H1 (cell line): ENCODE measurements at regions not wholly inside any gene's neighbourhood (a gene's known extent, or its start where the extent isn't known, plus 50 kb on each side); places are given as distances from the start of the nearest gene placed in this dataset.

Source experiments
- CTCF ChIA-PET: fragments of 300-600 bp; sonication (Branson Sonifier 250); formaldehyde crosslinking; loops from one replicate; lab custom pipeline; 2021; ENCODE audit not compliant: partially characterized antibody; lab: Charles Lee
- POLR2A ChIA-PET: fragments of 300-600 bp; sonication (Branson Sonifier 250); formaldehyde crosslinking; loops from one replicate; lab custom pipeline; 2021; ENCODE audit warnings: inconsistent platforms; ENCODE audit not compliant: partially characterized antibody; lab: Charles Lee
- DNase-seq, 2 experiments: peaks; one replicate each; pipeline versions ENCODE4 v3.0.0 to v3.0.0-alpha.2; 2010 to 2022; ENCODE audit warnings: low spot score in 2 of 2, low read depth in 1 of 2, mixed read lengths in 1 of 2
- FAIRE-seq: peaks from 2 replicates; lab custom pipeline; 2011; peaks lifted over from hg19 to GRCh38; lab: Jason Lieb, UNC
- H2AFZ ChIP-seq: 2 replicates; pipeline ENCODE4 v1.8.1; 2012; ENCODE audit warnings: low read length, inconsistent platforms
- H2AK5ac ChIP-seq: 2 replicates; pipeline ENCODE4 v1.6.1; 2013; ENCODE audit warnings: low read depth, low read length
- H2BK120ac ChIP-seq: replicated peaks from 2 replicates; pipeline ENCODE3; 2013; ENCODE audit warnings: low read depth, low read length, inconsistent platforms
- H2BK12ac ChIP-seq: 2 replicates; pipeline ENCODE4 v1.6.1; 2013; ENCODE audit warnings: low read depth, low read length
- H2BK15ac ChIP-seq: 2 replicates; pipeline ENCODE4 v1.6.1; 2013; ENCODE audit warnings: low read length
- H2BK20ac ChIP-seq: 2 replicates; pipeline ENCODE4 v1.6.1; 2013; ENCODE audit warnings: low read length
- H2BK5ac ChIP-seq: 2 replicates; pipeline ENCODE4 v1.6.1; 2013; ENCODE audit warnings: low read depth, low read length
- H3K14ac ChIP-seq: 2 replicates; pipeline ENCODE4 v1.6.1; 2013; ENCODE audit warnings: inconsistent platforms; ENCODE audit not compliant: insufficient read length
- H3K18ac ChIP-seq: 2 replicates; pipeline ENCODE4 v1.6.1; 2013; ENCODE audit warnings: low read length; ENCODE audit errors: extremely low read depth
- H3K23ac ChIP-seq: 2 replicates; pipeline ENCODE4 v1.6.1; 2013; ENCODE audit warnings: inconsistent platforms; ENCODE audit not compliant: insufficient read length
- H3K23me2 ChIP-seq: 2 replicates; pipeline ENCODE4 v1.6.1; 2013; ENCODE audit warnings: low read depth, low read length
- H3K27ac ChIP-seq: 2 replicates; pipeline ENCODE4 v1.6.1; 2011; ENCODE audit warnings: low read depth, low read length, inconsistent platforms
- H3K27me3 ChIP-seq, 4 experiments: replicated peaks in 1 of 4; 1 replicate in 1 of 4; 2 replicates in 3 of 4; pipeline versions ENCODE4 v1.6.1 to v1.8.1; 2011 to 2013; ENCODE audit warnings: low read length in 3 of 4, mild to moderate bottlenecking in 3 of 4, inconsistent platforms in 2 of 4, mixed read lengths in 2 of 4, moderate library complexity in 1 of 4; ENCODE audit not compliant: control insufficient read depth in 3 of 4, insufficient read depth in 3 of 4; ENCODE audit errors: extremely low read depth in 1 of 4
- H3K36me3 ChIP-seq, 4 experiments: 2 replicates each; pipeline versions ENCODE4 v1.6.1 to v1.8.1; 2011 to 2013; ENCODE audit warnings: mild to moderate bottlenecking in 4 of 4, low read length in 3 of 4, moderate library complexity in 2 of 4, control low read depth in 1 of 4, inconsistent platforms in 1 of 4; ENCODE audit not compliant: insufficient read depth in 4 of 4, control insufficient read depth in 2 of 4
- H3K4ac ChIP-seq: replicated peaks from 2 replicates; pipeline ENCODE3; 2013; ENCODE audit warnings: low read length, low read depth, mixed read lengths, inconsistent platforms; ENCODE audit not compliant: insufficient read length
- H3K4me1 ChIP-seq, 4 experiments: replicated peaks in 1 of 4; 1 replicate in 1 of 4; 2 replicates in 3 of 4; pipeline versions ENCODE4 v1.6.1 to v1.8.1; 2011 to 2013; ENCODE audit warnings: low read length in 3 of 4, inconsistent platforms in 2 of 4, mixed read lengths in 1 of 4; ENCODE audit not compliant: insufficient read depth in 4 of 4, control insufficient read depth in 3 of 4
- H3K4me2 ChIP-seq, 2 experiments: 2 replicates each; pipeline versions ENCODE4 v1.6.1 to v1.8.1; 2011 to 2013; ENCODE audit warnings: low read depth in 2 of 2, low read length in 2 of 2, control low read depth in 1 of 2, inconsistent platforms in 1 of 2, mild to moderate bottlenecking in 1 of 2; ENCODE audit not compliant: insufficient read depth in 1 of 2
- H3K4me3 ChIP-seq, 4 experiments: fragments of 200-600, 300-600 bp in 1 of 4; sonication (generic), shearing (Covaris generic), sonication (Bioruptor Twin) in 1 of 4; 2 replicates each; pipeline versions ENCODE4 v1.5.1 to v1.8.1; 2011 to 2016; ENCODE audit warnings: low read length in 4 of 4, low read depth in 3 of 4, control low read depth in 2 of 4, inconsistent platforms in 2 of 4, mild to moderate bottlenecking in 2 of 4, mixed read lengths in 1 of 4, moderate library complexity in 1 of 4; ENCODE audit not compliant: insufficient read depth in 2 of 4; ENCODE audit errors: extremely low read depth in 1 of 4
- H3K56ac ChIP-seq: replicated peaks from 2 replicates; pipeline ENCODE3; 2013; ENCODE audit warnings: low read depth, mild to moderate bottlenecking, mixed read lengths, low read length, inconsistent platforms; ENCODE audit not compliant: insufficient read length
- H3K79me1 ChIP-seq: 2 replicates; pipeline ENCODE4 v1.6.1; 2013; ENCODE audit warnings: low read depth, low read length, control low read depth
- H3K79me2 ChIP-seq, 2 experiments: 2 replicates each; pipeline versions ENCODE4 v1.6.1 to v1.8.1; 2012 to 2013; ENCODE audit warnings: low read length in 2 of 2, mild to moderate bottlenecking in 2 of 2, inconsistent platforms in 1 of 2; ENCODE audit not compliant: insufficient read depth in 2 of 2, control insufficient read depth in 1 of 2
- H3K9ac ChIP-seq, 4 experiments: replicated peaks in 1 of 4; 1 replicate in 1 of 4; 2 replicates in 3 of 4; pipeline versions ENCODE4 v1.6.1 to v1.8.1; 2011 to 2013; ENCODE audit warnings: low read depth in 3 of 4, low read length in 3 of 4, control low read depth in 2 of 4, mild to moderate bottlenecking in 2 of 4, moderate library complexity in 2 of 4, inconsistent platforms in 1 of 4; ENCODE audit errors: extremely low read depth in 1 of 4
- H3K9me3 ChIP-seq, 2 experiments: 2 replicates each; pipeline versions ENCODE4 v1.6.1 to v1.8.1; 2012 to 2013; ENCODE audit warnings: mild to moderate bottlenecking in 2 of 2, moderate library complexity in 2 of 2, control low read depth in 1 of 2, inconsistent platforms in 1 of 2, low read depth in 1 of 2, low read length in 1 of 2, mixed read lengths in 1 of 2; ENCODE audit not compliant: insufficient read depth in 2 of 2
- H4K20me1 ChIP-seq, 2 experiments: replicated peaks in 1 of 2; 2 replicates each; pipeline versions ENCODE3 to v1.8.1; 2011 to 2013; ENCODE audit warnings: inconsistent platforms in 2 of 2, low read length in 2 of 2, mild to moderate bottlenecking in 1 of 2; ENCODE audit not compliant: insufficient read depth in 2 of 2, control insufficient read depth in 1 of 2
- H4K5ac ChIP-seq: 2 replicates; pipeline ENCODE4 v1.6.1; 2013; ENCODE audit warnings: low read length, low read depth, mixed read lengths, inconsistent platforms; ENCODE audit not compliant: insufficient read length
- H4K8ac ChIP-seq: 2 replicates; pipeline ENCODE4 v1.8.0; 2013; ENCODE audit warnings: mild to moderate bottlenecking, moderate library complexity, low read length, inconsistent platforms; ENCODE audit not compliant: insufficient read depth; ENCODE audit errors: extremely low read depth
- H4K91ac ChIP-seq: replicated peaks from 2 replicates; pipeline ENCODE3; 2013; ENCODE audit warnings: low read length, mixed read lengths, inconsistent platforms; ENCODE audit not compliant: insufficient read length
- ASH2L ChIP-seq: fragments of 200-600, 300-600 bp; sonication (generic); IDR thresholded peaks from one replicate; pipeline ENCODE4 v1.7.1; 2017; ENCODE audit warnings: low read length
- POLR2A ChIP-seq, 2 experiments: IDR thresholded peaks; 1 replicate in 1 of 2; 2 replicates in 1 of 2; pipeline ENCODE4 v1.6.1; 2011; ENCODE audit warnings: low read depth in 2 of 2, low read length in 2 of 2, mild to moderate bottlenecking in 2 of 2; ENCODE audit errors: control extremely low read depth in 1 of 2
- SIX5 ChIP-seq: IDR thresholded peaks from 2 replicates; pipeline ENCODE4 v1.6.1; 2011; ENCODE audit warnings: mild to moderate bottlenecking, low read depth, low read length
- WGBS, 2 experiments: shearing (Covaris generic) in 1 of 2; methylation state at CpG; one replicate each; pipeline versions ENCODE4 v1.1.6 to v1.1.7; 2013 to 2015; ENCODE audit warnings: low lambda C conversion rate in 2 of 2, mixed read lengths in 2 of 2, inconsistent platforms in 1 of 2, low coverage in 1 of 2, missing lambda C conversion rate in 1 of 2; ENCODE audit not compliant: insufficient replicate concordance in 2 of 2, insufficient coverage in 1 of 2, insufficient read length in 1 of 2; ENCODE audit errors: extremely low coverage in 1 of 2, missing lambda C conversion rate in 1 of 2; 5-methylcytosine and 5-hydroxymethylcytosine counted together

- no peak overlapping the region for H3K23ac ChIP-seq
- 100% methylated on average over 1 of the region's 1 CpG; no CpG with 5 or more reads in 1 of the 2 experiments for WGBS, 2 experiments
- no peak overlapping the region for H2BK15ac ChIP-seq
- H4K8ac ChIP-seq = no peak overlapping the region
- DNase-seq = no peak
- no peak overlapping the region for H3K14ac ChIP-seq
- TF ChIP-seq SIX5 = no peak
- no peak for TF ChIP-seq POLR2A (IDR thresholded peaks at IDR 0.05; ENCODE audit: control extremely low read depth in 1 of 2, low read depth in 2 of 2, low read length in 2 of 2)
- no peak for TF ChIP-seq ASH2L
- no peak overlapping the region for H2BK12ac ChIP-seq
- no peaks in the 10 kb centered on the region for H3K79me1 ChIP-seq
- no peaks in the 10 kb centered on the region for H3K36me3 ChIP-seq
- no peaks in the 10 kb centered on the region for H3K9me3 ChIP-seq
- H2BK5ac ChIP-seq = no peak overlapping the region
- H3K4me1 ChIP-seq = peaks cover 0 to 8% (median 3%) of the 10 kb centered on the region in 4 experiments; a peak in 2 of 7 replicates
- ChIA-PET POLR2A (no interaction called here), CTCF (interaction anchor here (1.2 to 1.5 kb wide), 3 partner anchors 9 to 33 kb away, joined by 4 to 7 read pairs (median 6); no protein-coding TSS in a partner anchor)
- H4K20me1 ChIP-seq = no peaks in the 10 kb centered on the region
- H2AFZ ChIP-seq = no peak overlapping the region
- no peak overlapping the region for H3K4ac ChIP-seq
- H3K56ac ChIP-seq = no peak overlapping the region
- no peak overlapping the region for H2BK20ac ChIP-seq
- 0 out of 2 replicates have a peak, but pooled peaks cover 3% of the 10 kb centered on the region for H3K23me2 ChIP-seq
- no peak overlapping the region for H4K5ac ChIP-seq
- no peak overlapping the region for H2BK120ac ChIP-seq
- H3K4me3 ChIP-seq = no peak overlapping the region
- H3K27me3 ChIP-seq = no peaks in the 10 kb centered on the region
- FAIRE-seq = no peak
- no peak overlapping the region for H2AK5ac ChIP-seq
- H3K79me2 ChIP-seq = no peaks in the 10 kb centered on the region
- H3K27ac ChIP-seq = no peak overlapping the region
- H3K18ac ChIP-seq = no peak overlapping the region
- H4K91ac ChIP-seq = no peak overlapping the region
- no peak overlapping the region for H3K4me2 ChIP-seq
- no peak overlapping the region for H3K9ac ChIP-seq
These were observed 320.5 kb upstream of the EMCN start for GRCh38 chr4:100838286-100838685.
